ENCODE measurements at regions not wholly inside any gene's neighbourhood (a gene's known extent, or its start where the extent isn't known, plus 50 kb on each side); places are given as distances from the start of the nearest gene placed in this dataset.
"Not testable (repeated sequence)": the region's sequence is repeated elsewhere in the genome, so short reads cannot be mapped to it uniquely, and the experiment has no call there.

DNA sequence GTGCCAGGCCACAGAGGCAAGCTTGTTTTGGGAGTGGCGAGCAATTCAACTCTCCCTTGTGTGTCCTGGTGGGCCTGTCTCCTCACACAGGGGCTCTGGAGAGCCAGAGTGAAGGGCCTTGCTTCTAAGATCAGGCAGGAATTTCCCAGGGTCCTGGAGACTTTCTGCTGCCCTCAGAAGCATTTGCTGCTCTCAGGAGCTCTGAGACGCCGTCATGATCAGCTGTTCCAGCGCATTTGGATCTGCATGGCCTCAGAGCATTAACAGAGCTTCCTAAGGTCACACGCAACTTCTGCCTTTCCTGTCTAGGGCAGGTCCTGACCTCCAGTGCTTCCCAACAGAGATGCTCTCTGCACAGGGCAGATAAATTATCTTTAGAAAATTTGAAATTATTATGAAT, 52.2 kb upstream of the C10orf90 start:
- DNase-seq: no peak

DNA sequence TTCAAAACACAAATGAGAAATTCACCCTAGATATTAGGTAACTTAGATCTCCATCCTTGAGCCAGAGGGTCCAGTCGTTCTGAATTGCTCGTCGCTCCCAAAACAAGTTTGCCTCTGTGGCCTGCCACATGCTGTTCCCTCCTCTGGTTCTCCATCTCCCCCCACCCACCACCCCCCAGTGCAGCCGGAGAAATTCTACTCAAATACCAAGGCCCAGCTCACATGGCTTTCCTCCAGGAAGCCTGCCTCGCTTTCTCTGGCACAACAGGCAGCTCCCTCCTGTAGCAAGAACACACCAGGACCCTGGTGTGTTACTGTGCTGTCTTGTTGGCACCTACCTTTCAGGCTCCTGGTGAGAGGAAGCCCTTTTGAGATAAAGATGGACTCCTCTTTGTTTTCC, 52.7 kb upstream of the C10orf90 start:
- no peak for DNase-seq

DNA sequence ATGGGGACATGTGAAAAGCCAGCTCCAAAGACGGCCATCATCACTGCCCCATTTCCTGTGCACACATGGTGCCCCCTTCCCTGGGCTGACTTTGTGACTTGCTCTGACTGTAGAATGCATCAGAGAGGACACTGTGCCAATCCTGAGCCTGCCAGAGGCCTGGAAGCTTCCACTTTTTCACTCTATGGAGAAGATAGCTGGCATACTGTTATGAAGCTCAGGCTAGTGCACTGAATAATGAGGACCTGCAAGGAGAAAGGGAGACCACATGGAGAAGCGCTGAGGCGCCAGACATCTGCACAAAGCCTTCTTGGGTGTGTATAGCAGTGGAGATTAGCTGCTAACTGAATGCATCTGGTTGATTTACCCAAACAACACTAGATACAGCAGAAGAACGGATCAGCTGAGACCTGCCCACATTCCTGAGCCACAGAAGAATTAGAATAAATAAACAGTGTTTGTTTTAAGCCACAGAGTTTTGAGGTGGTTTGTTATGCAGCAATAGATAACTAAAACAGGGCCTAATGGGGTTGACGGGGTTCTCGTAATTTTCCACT, 58.9 kb upstream of the C10orf90 start:
- DNase-seq: no peak

DNA sequence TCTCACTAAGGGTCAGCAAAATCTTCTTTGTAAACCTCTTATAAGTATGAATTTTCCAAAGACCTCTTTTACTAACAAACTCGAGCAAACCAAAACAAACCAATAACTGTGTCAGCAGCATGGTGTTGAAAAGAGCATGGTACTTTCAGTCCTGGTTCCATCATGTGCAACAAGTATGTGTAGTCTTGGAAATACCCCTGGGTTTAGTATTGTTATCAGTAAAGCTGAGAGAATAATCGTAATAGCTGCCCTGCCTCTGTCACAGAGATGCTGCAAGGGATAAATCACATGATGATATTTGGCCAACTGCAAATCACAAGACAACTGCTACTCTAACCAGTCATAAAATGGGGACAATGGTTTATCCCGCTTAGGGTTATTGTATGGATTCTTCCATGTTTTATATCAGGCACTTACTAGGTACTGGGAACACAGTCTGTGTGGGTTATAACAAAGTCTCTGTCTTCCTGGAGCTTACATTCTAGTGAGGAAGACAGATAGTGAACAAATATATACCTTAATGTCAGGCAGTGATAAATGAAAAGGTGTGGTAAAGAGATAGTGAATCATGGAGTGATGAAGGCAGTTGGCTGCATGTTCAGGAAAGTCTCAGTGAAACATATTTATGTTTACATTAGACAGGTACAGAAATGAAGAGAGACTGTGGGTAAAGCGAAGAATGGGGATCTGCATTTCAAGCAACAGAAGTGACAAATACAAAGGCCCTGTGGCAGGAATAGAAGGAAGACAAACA, 60.5 kb upstream of the C10orf90 start:
- DNase-seq: no peak

DNA sequence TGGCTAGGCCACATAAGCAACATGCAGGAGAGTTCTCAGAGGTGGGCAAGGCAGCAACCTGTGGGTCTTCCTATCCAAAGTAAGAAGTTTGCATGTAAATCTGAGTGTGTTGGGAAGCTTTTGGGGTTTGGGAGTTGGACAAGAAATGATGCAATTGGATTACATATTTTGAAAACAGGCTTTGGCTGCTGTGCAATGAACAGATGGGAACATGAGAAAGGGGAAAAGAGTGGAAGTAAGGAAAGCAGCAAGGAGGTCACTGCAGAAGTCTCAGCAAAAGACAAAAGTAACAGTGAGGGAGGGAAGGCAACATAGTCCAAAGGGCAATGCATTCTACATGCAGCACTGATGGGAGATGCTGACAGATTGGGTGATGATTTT, 61.1 kb upstream of the C10orf90 start:
- peak; percentile 51 to 66 for DNase-seq

GRCh38 chr10:126732308-126732707, 61.8 kb upstream of the C10orf90 start:
- DNase-seq: no peak

DNA sequence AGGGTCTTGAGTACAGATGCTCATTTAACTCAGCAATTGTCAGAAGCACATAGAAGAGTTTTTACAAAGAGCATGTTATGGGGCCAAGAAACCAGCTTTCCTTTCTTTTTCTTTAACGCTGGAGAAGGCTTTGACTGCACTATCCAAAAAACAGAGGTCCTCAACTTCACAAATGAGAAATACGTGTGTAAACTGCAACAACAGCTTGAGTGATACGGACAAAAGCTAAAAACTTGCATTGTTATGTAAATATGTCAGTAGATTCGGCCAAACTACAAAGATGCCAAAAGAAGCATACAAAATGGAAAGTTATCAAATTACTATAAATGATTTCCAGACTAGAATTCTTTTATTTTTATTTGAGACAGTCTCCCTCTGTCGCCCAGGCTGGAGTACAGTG, 62.4 kb upstream of the C10orf90 start:
- peak; percentile 24 to 26 for DNase-seq

DNA sequence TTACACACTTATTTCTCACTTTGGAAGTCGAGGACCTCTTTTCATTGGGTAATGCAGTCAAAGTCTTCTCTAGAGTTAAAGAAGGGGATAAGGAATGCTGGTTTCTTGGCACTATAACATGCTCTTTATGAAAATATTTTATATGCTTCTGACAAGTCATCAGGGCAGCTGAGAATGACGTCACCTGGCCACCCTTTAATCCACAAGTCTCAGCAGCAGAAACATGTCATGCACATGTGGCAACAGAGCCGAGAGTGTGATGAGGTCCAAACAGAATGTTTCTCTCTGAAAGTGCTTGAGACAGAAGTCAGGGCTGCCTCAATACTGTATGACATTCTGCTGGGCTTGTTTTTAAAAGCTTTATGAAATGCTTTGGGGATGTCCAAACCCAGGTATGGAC, 63.5 kb upstream of the C10orf90 start:
- DNase-seq: peak; percentile 88 to 91

- DNase-seq: no peak
Observed at GRCh38 chr10:126734967-126735366, 64.5 kb upstream of the C10orf90 start.

GRCh38 chr10:126736142-126736541, 65.6 kb upstream of the C10orf90 start:
- no peak for DNase-seq

DNA sequence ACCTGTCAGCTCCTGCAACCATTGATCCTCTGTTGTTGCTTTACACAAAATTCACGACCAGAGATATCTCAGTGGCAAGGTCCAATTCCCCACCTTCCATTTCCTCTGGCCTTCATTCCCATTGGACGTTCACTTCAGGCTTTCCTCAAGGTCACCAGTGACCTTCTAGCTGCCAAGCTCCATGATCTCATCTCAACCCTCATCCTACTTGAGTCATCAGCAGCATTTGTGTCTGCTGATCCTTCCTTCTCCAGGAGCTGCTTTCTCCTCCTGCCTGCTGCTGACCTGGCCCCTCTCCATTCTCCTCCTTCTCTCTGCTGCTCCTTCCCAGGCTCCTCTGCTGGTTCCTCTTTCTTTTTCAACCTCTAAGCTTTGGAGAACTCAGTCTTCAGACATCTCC, 66.2 kb upstream of the C10orf90 start:
- DNase-seq: no peak

- DNase-seq: no peak
Observed at GRCh38 chr10:126738001-126738400, 67.5 kb upstream of the C10orf90 start.

DNA sequence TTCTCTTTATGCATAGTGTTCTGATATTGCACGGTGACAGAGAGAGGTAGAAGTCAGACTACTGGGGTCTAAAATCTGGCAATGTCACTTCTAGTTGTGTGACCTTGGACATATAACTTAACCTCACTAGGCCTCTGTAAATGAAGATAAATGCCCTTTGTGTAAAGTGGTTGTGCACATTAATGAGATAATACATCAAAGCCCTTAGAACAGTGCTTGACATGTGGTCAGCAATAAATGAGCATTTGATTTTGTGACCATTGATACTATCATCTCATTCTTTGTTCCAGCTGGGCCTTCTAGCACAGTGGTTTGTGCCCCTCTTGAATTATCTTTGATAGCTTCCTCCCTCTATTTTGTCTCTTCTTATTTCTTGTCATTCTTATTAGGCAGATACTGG, 74.1 kb upstream of the C10orf90 start:
- no peak for DNase-seq

DNA sequence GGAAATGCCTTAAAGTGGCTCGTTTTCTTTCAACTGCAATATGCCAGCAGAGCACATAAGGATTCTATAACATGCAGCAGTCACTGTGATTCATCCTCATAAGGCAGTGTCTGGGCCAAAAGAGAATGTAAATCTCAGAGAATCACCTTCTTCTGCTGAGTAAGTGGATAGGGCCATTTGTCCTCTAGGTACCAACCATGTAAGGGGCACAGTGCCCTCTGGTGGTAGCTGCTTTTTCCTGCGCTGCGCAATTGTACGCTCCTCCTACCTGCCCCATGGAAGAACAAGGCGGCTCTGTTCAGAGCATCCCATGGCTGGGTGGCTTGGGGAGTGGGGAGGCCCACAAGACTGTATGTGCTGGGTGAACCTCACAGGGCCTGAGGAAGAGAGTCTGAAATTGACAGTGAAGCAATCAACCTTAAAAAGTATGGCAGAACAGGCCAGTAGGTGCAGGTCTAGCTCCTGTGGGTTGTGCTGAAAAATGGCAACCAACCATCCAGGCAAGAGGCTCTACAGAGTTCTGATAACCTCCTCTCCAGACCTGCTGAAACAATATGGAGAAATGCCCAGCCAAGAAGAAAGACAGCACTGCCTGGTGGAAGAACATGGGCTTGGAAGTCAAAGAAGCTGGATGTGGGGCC, 78.6 kb upstream of the C10orf90 start:
- peak; percentile 48 to 70 for DNase-seq

GRCh38 chr10:126754966-126755365, 84.5 kb upstream of the C10orf90 start:
- no peak for DNase-seq

- no peak for DNase-seq
Observed at GRCh38 chr10:126758867-126759266, 88.4 kb upstream of the C10orf90 start.

GRCh38 chr10:126759531-126759930, 89.0 kb upstream of the C10orf90 start:
- DNase-seq: no peak

DNA sequence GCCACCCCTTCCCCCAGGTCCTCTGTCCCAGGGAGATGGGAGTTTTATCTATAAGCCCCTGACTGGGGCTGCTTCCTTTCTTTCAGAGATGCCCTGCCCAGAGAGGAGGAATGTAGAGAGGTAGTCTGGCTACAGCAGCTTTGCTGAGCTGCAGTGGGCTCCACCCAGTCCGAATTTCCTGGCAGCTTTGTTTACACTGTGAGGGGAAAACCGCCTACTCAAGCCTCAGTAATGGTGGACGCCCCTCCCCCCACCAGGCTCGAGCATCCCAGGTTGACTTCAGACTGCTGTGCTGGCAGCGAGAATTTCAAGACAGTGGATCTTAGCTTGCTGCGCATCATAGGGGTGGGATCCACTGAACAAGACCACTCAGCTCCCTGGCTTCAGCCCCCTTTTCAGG, 96.2 kb upstream of the C10orf90 start:
- DNase-seq: not testable (repeated sequence)

DNA sequence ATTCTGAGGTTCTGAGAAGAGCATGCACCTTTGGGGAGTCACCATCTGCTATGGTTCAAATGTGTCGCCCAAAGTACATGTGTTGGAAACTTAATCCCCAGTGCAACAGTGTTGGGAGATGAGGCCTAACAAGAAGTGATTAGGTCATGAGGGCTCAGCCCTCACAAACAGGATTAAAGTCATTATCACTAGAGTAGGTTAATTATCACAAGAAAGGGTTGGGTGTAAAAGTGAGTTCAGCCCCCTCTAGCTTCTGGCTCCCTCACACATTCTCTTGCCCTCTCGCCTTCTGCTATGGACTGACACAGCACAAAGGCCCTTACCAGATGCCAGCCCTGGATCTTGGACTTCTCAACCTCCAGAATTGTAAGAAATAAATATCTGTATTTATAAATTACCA, 100.3 kb upstream of the C10orf90 start:
- no peak for DNase-seq

DNA sequence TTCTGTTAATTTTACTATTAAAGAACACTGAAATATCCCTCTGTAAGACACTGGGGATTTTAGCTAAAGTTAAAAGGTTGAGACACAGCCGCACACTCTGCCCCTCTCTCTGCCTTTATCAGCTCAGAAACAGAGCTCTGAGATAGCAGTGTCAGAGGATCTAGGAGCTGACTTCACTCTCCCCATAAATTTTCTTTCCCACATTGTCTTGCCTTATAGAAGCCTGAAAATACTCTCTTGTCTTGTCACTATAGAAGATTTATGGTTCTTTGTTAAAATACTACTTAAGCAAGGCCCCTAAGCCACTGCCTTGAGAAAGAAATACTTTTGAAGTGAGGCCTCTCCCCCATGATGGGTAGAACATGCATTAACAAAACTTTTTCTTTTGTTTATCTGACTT, 105.7 kb upstream of the C10orf90 start:
- no peak for DNase-seq

DNA sequence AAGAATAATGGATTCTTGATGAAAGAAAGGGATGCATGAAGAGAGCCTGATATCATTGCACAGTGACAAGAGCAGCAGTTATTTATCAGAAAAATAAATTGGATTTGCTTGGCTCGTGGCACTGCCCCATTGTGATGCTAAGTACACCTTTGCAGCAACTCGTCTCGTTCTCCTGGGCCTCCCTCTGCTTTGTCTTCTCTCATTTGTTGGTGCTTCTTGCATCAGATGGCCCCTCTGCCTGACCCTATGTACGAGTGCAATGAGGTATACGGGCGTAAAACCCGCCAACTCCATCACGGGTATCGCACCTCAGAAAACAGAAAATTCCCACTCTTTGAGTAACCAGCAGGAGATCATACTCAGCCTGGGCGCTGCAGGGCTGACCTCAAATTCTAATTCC, 107.2 kb upstream of the C10orf90 start:
- no peak for DNase-seq

- DNase-seq: no peak
Observed at GRCh38 chr10:126781450-126782216, 111.1 kb upstream of the C10orf90 start.
